ENCODE measurements at regions not wholly inside any gene's neighbourhood (a gene's known extent, or its start where the extent isn't known, plus 50 kb on each side); places are given as distances from the start of the nearest gene placed in this dataset.

- ChIA-PET POLR2A (no interaction called here), CTCF (no interaction called here)
- Mint-ChIP-seq H3K36me3 (no peaks in the 10 kb centered on the region), H3K4me1 (no peaks in the 10 kb centered on the region), H3K9me3 (no peaks in the 10 kb centered on the region), H3K4me3 (no peak overlapping the region), H3K27me3 (ENCODE audit: low read depth) (no peaks in the 10 kb centered on the region), H3K27ac (no peak overlapping the region)
- ATAC-seq (no peak), DNase-seq (ENCODE audit: low spot score) (no peak)
- no peak for TF ChIP-seq IRF1 (CRISPR knock-in tag; IDR thresholded peaks at IDR 0.05)
These were observed 90.0 kb downstream of the FGF18 start for GRCh38 chr5:171509467-171509866.

GRCh38 chr5:171512397-171512796, 93.0 kb downstream of the FGF18 start:
- H3K9me3 Mint-ChIP-seq = no peaks in the 10 kb centered on the region
- H3K27me3 Mint-ChIP-seq (ENCODE audit: low read depth) = peaks cover under 1% of the 10 kb centered on the region; the same call in 1 of the 2 replicates
- H3K36me3 Mint-ChIP-seq = no peaks in the 10 kb centered on the region
- ATAC-seq = no peak
- no peak overlapping the region for H3K27ac Mint-ChIP-seq
- ChIA-PET CTCF (no interaction called here), POLR2A (no interaction called here)
- no peaks in the 10 kb centered on the region for H3K4me1 Mint-ChIP-seq
- no peak for DNase-seq (ENCODE audit: low spot score)
- H3K4me3 Mint-ChIP-seq = no peak overlapping the region
- no peak for TF ChIP-seq SMAD4 (CRISPR knock-in tag; IDR thresholded peaks at IDR 0.05)
- TF ChIP-seq HMGA2 (CRISPR knock-in tag; IDR thresholded peaks at IDR 0.05) = no peak
- TF ChIP-seq, protein P1, sequence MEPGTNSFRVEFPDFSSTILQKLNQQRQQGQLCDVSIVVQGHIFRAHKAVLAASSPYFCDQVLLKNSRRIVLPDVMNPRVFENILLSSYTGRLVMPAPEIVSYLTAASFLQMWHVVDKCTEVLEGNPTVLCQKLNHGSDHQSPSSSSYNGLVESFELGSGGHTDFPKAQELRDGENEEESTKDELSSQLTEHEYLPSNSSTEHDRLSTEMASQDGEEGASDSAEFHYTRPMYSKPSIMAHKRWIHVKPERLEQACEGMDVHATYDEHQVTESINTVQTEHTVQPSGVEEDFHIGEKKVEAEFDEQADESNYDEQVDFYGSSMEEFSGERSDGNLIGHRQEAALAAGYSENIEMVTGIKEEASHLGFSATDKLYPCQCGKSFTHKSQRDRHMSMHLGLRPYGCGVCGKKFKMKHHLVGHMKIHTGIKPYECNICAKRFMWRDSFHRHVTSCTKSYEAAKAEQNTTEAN (CRISPR knock-in tag; IDR thresholded peaks at IDR 0.05) = no peak
- no peak for TF ChIP-seq TP53 (CRISPR knock-in tag; IDR thresholded peaks at IDR 0.05)
- TF ChIP-seq, protein P2, sequence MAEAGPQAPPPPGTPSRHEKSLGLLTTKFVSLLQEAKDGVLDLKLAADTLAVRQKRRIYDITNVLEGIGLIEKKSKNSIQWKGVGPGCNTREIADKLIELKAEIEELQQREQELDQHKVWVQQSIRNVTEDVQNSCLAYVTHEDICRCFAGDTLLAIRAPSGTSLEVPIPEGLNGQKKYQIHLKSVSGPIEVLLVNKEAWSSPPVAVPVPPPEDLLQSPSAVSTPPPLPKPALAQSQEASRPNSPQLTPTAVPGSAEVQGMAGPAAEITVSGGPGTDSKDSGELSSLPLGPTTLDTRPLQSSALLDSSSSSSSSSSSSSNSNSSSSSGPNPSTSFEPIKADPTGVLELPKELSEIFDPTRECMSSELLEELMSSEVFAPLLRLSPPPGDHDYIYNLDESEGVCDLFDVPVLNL (CRISPR knock-in tag; IDR thresholded peaks at IDR 0.05; ENCODE audit: borderline replicate concordance, low read depth) = no peak
- no peak for TF ChIP-seq ATF3 (CRISPR knock-in tag; conservative IDR thresholded peaks at IDR 0.05)

GRCh38 chr5:171513591-171513990, 94.1 kb downstream of the FGF18 start:
- CTCF ChIA-PET = no interaction called here
- ATAC-seq (no peak), DNase-seq (ENCODE audit: low spot score) (no peak)
- POLR2A ChIA-PET = no interaction called here
- H3K4me1 Mint-ChIP-seq = peaks cover 11% of the 10 kb centered on the region
- H3K9me3 Mint-ChIP-seq = no peaks in the 10 kb centered on the region
- H3K27ac Mint-ChIP-seq = no peak overlapping the region
- TF ChIP-seq E2F1 (CRISPR knock-in tag; IDR thresholded peaks at IDR 0.05) (no peak), HMGA2 (CRISPR knock-in tag; IDR thresholded peaks at IDR 0.05) (no peak), NFE2L1 (CRISPR knock-in tag; IDR thresholded peaks at IDR 0.05) (no peak), CREM (CRISPR knock-in tag; IDR thresholded peaks at IDR 0.05) (no peak), SMAD3 (CRISPR knock-in tag; IDR thresholded peaks at IDR 0.05; ENCODE audit: borderline replicate concordance) (no peak), FOXP1 (CRISPR knock-in tag; IDR thresholded peaks at IDR 0.05; ENCODE audit: borderline replicate concordance) (no peak), ATF6 (CRISPR knock-in tag; IDR thresholded peaks at IDR 0.05) (no peak)
- TF ChIP-seq, protein P3, sequence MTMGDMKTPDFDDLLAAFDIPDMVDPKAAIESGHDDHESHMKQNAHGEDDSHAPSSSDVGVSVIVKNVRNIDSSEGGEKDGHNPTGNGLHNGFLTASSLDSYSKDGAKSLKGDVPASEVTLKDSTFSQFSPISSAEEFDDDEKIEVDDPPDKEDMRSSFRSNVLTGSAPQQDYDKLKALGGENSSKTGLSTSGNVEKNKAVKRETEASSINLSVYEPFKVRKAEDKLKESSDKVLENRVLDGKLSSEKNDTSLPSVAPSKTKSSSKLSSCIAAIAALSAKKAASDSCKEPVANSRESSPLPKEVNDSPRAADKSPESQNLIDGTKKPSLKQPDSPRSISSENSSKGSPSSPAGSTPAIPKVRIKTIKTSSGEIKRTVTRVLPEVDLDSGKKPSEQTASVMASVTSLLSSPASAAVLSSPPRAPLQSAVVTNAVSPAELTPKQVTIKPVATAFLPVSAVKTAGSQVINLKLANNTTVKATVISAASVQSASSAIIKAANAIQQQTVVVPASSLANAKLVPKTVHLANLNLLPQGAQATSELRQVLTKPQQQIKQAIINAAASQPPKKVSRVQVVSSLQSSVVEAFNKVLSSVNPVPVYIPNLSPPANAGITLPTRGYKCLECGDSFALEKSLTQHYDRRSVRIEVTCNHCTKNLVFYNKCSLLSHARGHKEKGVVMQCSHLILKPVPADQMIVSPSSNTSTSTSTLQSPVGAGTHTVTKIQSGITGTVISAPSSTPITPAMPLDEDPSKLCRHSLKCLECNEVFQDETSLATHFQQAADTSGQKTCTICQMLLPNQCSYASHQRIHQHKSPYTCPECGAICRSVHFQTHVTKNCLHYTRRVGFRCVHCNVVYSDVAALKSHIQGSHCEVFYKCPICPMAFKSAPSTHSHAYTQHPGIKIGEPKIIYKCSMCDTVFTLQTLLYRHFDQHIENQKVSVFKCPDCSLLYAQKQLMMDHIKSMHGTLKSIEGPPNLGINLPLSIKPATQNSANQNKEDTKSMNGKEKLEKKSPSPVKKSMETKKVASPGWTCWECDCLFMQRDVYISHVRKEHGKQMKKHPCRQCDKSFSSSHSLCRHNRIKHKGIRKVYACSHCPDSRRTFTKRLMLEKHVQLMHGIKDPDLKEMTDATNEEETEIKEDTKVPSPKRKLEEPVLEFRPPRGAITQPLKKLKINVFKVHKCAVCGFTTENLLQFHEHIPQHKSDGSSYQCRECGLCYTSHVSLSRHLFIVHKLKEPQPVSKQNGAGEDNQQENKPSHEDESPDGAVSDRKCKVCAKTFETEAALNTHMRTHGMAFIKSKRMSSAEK (CRISPR knock-in tag; IDR thresholded peaks at IDR 0.05; ENCODE audit: borderline replicate concordance) = no peak
- no peak overlapping the region for H3K4me3 Mint-ChIP-seq
- H3K36me3 Mint-ChIP-seq = no peaks in the 10 kb centered on the region
- peaks cover 11% of the 10 kb centered on the region for H3K27me3 Mint-ChIP-seq (ENCODE audit: low read depth)

All from WTC11 (cell line).